H1 (cell line): ENCODE measurements at regions not wholly inside any gene's neighbourhood (a gene's known extent, or its start where the extent isn't known, plus 50 kb on each side); places are given as distances from the start of the nearest gene placed in this dataset.

Experiments used
- CTCF ChIA-PET: fragments of 300-600 bp; sonication (Branson Sonifier 250); formaldehyde crosslinking; loops from one replicate; lab custom pipeline; 2021; ENCODE audit not compliant: partially characterized antibody; lab: Charles Lee
- POLR2A ChIA-PET: fragments of 300-600 bp; sonication (Branson Sonifier 250); formaldehyde crosslinking; loops from one replicate; lab custom pipeline; 2021; ENCODE audit warnings: inconsistent platforms; ENCODE audit not compliant: partially characterized antibody; lab: Charles Lee
- DNase-seq, 2 experiments: peaks; one replicate each; pipeline versions ENCODE4 v3.0.0 to v3.0.0-alpha.2; 2010 to 2022; ENCODE audit warnings: low spot score in 2 of 2, low read depth in 1 of 2, mixed read lengths in 1 of 2
- FAIRE-seq: peaks from 2 replicates; lab custom pipeline; 2011; peaks lifted over from hg19 to GRCh38; lab: Jason Lieb, UNC
- H2AFZ ChIP-seq: 2 replicates; pipeline ENCODE4 v1.8.1; 2012; ENCODE audit warnings: low read length, inconsistent platforms
- H2AK5ac ChIP-seq: 2 replicates; pipeline ENCODE4 v1.6.1; 2013; ENCODE audit warnings: low read depth, low read length
- H2BK120ac ChIP-seq: replicated peaks from 2 replicates; pipeline ENCODE3; 2013; ENCODE audit warnings: low read depth, low read length, inconsistent platforms
- H2BK12ac ChIP-seq: 2 replicates; pipeline ENCODE4 v1.6.1; 2013; ENCODE audit warnings: low read depth, low read length
- H2BK15ac ChIP-seq: 2 replicates; pipeline ENCODE4 v1.6.1; 2013; ENCODE audit warnings: low read length
- H2BK20ac ChIP-seq: 2 replicates; pipeline ENCODE4 v1.6.1; 2013; ENCODE audit warnings: low read length
- H2BK5ac ChIP-seq: 2 replicates; pipeline ENCODE4 v1.6.1; 2013; ENCODE audit warnings: low read depth, low read length
- H3K14ac ChIP-seq: 2 replicates; pipeline ENCODE4 v1.6.1; 2013; ENCODE audit warnings: inconsistent platforms; ENCODE audit not compliant: insufficient read length
- H3K18ac ChIP-seq: 2 replicates; pipeline ENCODE4 v1.6.1; 2013; ENCODE audit warnings: low read length; ENCODE audit errors: extremely low read depth
- H3K23ac ChIP-seq: 2 replicates; pipeline ENCODE4 v1.6.1; 2013; ENCODE audit warnings: inconsistent platforms; ENCODE audit not compliant: insufficient read length
- H3K23me2 ChIP-seq: 2 replicates; pipeline ENCODE4 v1.6.1; 2013; ENCODE audit warnings: low read depth, low read length
- H3K27ac ChIP-seq: 2 replicates; pipeline ENCODE4 v1.6.1; 2011; ENCODE audit warnings: low read depth, low read length, inconsistent platforms
- H3K27me3 ChIP-seq, 4 experiments: replicated peaks in 1 of 4; 1 replicate in 1 of 4; 2 replicates in 3 of 4; pipeline versions ENCODE4 v1.6.1 to v1.8.1; 2011 to 2013; ENCODE audit warnings: low read length in 3 of 4, mild to moderate bottlenecking in 3 of 4, inconsistent platforms in 2 of 4, mixed read lengths in 2 of 4, moderate library complexity in 1 of 4; ENCODE audit not compliant: control insufficient read depth in 3 of 4, insufficient read depth in 3 of 4; ENCODE audit errors: extremely low read depth in 1 of 4
- H3K36me3 ChIP-seq, 4 experiments: 2 replicates each; pipeline versions ENCODE4 v1.6.1 to v1.8.1; 2011 to 2013; ENCODE audit warnings: mild to moderate bottlenecking in 4 of 4, low read length in 3 of 4, moderate library complexity in 2 of 4, control low read depth in 1 of 4, inconsistent platforms in 1 of 4; ENCODE audit not compliant: insufficient read depth in 4 of 4, control insufficient read depth in 2 of 4
- H3K4ac ChIP-seq: replicated peaks from 2 replicates; pipeline ENCODE3; 2013; ENCODE audit warnings: low read length, low read depth, mixed read lengths, inconsistent platforms; ENCODE audit not compliant: insufficient read length
- H3K4me1 ChIP-seq, 4 experiments: replicated peaks in 1 of 4; 1 replicate in 1 of 4; 2 replicates in 3 of 4; pipeline versions ENCODE4 v1.6.1 to v1.8.1; 2011 to 2013; ENCODE audit warnings: low read length in 3 of 4, inconsistent platforms in 2 of 4, mixed read lengths in 1 of 4; ENCODE audit not compliant: insufficient read depth in 4 of 4, control insufficient read depth in 3 of 4
- H3K4me2 ChIP-seq, 2 experiments: 2 replicates each; pipeline versions ENCODE4 v1.6.1 to v1.8.1; 2011 to 2013; ENCODE audit warnings: low read depth in 2 of 2, low read length in 2 of 2, control low read depth in 1 of 2, inconsistent platforms in 1 of 2, mild to moderate bottlenecking in 1 of 2; ENCODE audit not compliant: insufficient read depth in 1 of 2
- H3K4me3 ChIP-seq, 4 experiments: fragments of 200-600, 300-600 bp in 1 of 4; sonication (generic), shearing (Covaris generic), sonication (Bioruptor Twin) in 1 of 4; 2 replicates each; pipeline versions ENCODE4 v1.5.1 to v1.8.1; 2011 to 2016; ENCODE audit warnings: low read length in 4 of 4, low read depth in 3 of 4, control low read depth in 2 of 4, inconsistent platforms in 2 of 4, mild to moderate bottlenecking in 2 of 4, mixed read lengths in 1 of 4, moderate library complexity in 1 of 4; ENCODE audit not compliant: insufficient read depth in 2 of 4; ENCODE audit errors: extremely low read depth in 1 of 4
- H3K56ac ChIP-seq: replicated peaks from 2 replicates; pipeline ENCODE3; 2013; ENCODE audit warnings: low read depth, mild to moderate bottlenecking, mixed read lengths, low read length, inconsistent platforms; ENCODE audit not compliant: insufficient read length
- H3K79me1 ChIP-seq: 2 replicates; pipeline ENCODE4 v1.6.1; 2013; ENCODE audit warnings: low read depth, low read length, control low read depth
- H3K79me2 ChIP-seq, 2 experiments: 2 replicates each; pipeline versions ENCODE4 v1.6.1 to v1.8.1; 2012 to 2013; ENCODE audit warnings: low read length in 2 of 2, mild to moderate bottlenecking in 2 of 2, inconsistent platforms in 1 of 2; ENCODE audit not compliant: insufficient read depth in 2 of 2, control insufficient read depth in 1 of 2
- H3K9ac ChIP-seq, 4 experiments: replicated peaks in 1 of 4; 1 replicate in 1 of 4; 2 replicates in 3 of 4; pipeline versions ENCODE4 v1.6.1 to v1.8.1; 2011 to 2013; ENCODE audit warnings: low read depth in 3 of 4, low read length in 3 of 4, control low read depth in 2 of 4, mild to moderate bottlenecking in 2 of 4, moderate library complexity in 2 of 4, inconsistent platforms in 1 of 4; ENCODE audit errors: extremely low read depth in 1 of 4
- H3K9me3 ChIP-seq, 2 experiments: 2 replicates each; pipeline versions ENCODE4 v1.6.1 to v1.8.1; 2012 to 2013; ENCODE audit warnings: mild to moderate bottlenecking in 2 of 2, moderate library complexity in 2 of 2, control low read depth in 1 of 2, inconsistent platforms in 1 of 2, low read depth in 1 of 2, low read length in 1 of 2, mixed read lengths in 1 of 2; ENCODE audit not compliant: insufficient read depth in 2 of 2
- H4K20me1 ChIP-seq, 2 experiments: replicated peaks in 1 of 2; 2 replicates each; pipeline versions ENCODE3 to v1.8.1; 2011 to 2013; ENCODE audit warnings: inconsistent platforms in 2 of 2, low read length in 2 of 2, mild to moderate bottlenecking in 1 of 2; ENCODE audit not compliant: insufficient read depth in 2 of 2, control insufficient read depth in 1 of 2
- H4K5ac ChIP-seq: 2 replicates; pipeline ENCODE4 v1.6.1; 2013; ENCODE audit warnings: low read length, low read depth, mixed read lengths, inconsistent platforms; ENCODE audit not compliant: insufficient read length
- H4K8ac ChIP-seq: 2 replicates; pipeline ENCODE4 v1.8.0; 2013; ENCODE audit warnings: mild to moderate bottlenecking, moderate library complexity, low read length, inconsistent platforms; ENCODE audit not compliant: insufficient read depth; ENCODE audit errors: extremely low read depth
- H4K91ac ChIP-seq: replicated peaks from 2 replicates; pipeline ENCODE3; 2013; ENCODE audit warnings: low read length, mixed read lengths, inconsistent platforms; ENCODE audit not compliant: insufficient read length
- E2F6 ChIP-seq: IDR thresholded peaks from 2 replicates; pipeline ENCODE4 v1.6.1; 2012; ENCODE audit warnings: inconsistent platforms
- JUND ChIP-seq: IDR thresholded peaks from 2 replicates; pipeline ENCODE4 v1.6.1; 2011; ENCODE audit warnings: mild to moderate bottlenecking, improper control_type of control experiment, low read length
- WGBS, 2 experiments: shearing (Covaris generic) in 1 of 2; methylation state at CpG; one replicate each; pipeline versions ENCODE4 v1.1.6 to v1.1.7; 2013 to 2015; ENCODE audit warnings: low lambda C conversion rate in 2 of 2, mixed read lengths in 2 of 2, inconsistent platforms in 1 of 2, low coverage in 1 of 2, missing lambda C conversion rate in 1 of 2; ENCODE audit not compliant: insufficient replicate concordance in 2 of 2, insufficient coverage in 1 of 2, insufficient read length in 1 of 2; ENCODE audit errors: extremely low coverage in 1 of 2, missing lambda C conversion rate in 1 of 2; 5-methylcytosine and 5-hydroxymethylcytosine counted together

GRCh38 chr6:41475737-41476357 is 70.3 kb upstream of the FOXP4 start:
- Histone ChIP-seq H3K9ac (no peak overlapping the region), H2BK15ac (no peak overlapping the region; the same call in 1 of the 2 replicates), H3K23ac (no peak overlapping the region), H3K79me2 (no peaks in the 10 kb centered on the region), H4K5ac (no peak overlapping the region), H4K8ac (no peak overlapping the region), H3K79me1 (no peaks in the 10 kb centered on the region), H2BK12ac (no peak overlapping the region), H3K4me1 (peaks cover 16 to 24% (median 19%) of the 10 kb centered on the region in 4 experiments), H2BK20ac (no peak overlapping the region), H4K20me1 (no peaks in the 10 kb centered on the region), H3K36me3 (no peaks in the 10 kb centered on the region), H3K27ac (no peak overlapping the region), H4K91ac (no peak overlapping the region), H2BK120ac (no peak overlapping the region), H2AFZ (no peak overlapping the region), H2BK5ac (no peak overlapping the region), H3K27me3 (peaks cover 12 to 38% (median 31%) of the 10 kb centered on the region in 4 experiments), H2AK5ac (no peak overlapping the region), H3K14ac (no peak overlapping the region), H3K9me3 (no peaks in the 10 kb centered on the region), H3K4me2 (no peak overlapping the region), H3K23me2 (peaks cover 2% of the 10 kb centered on the region; the same call in 1 of the 2 replicates), H3K4ac (no peak overlapping the region), H3K4me3 (no peak overlapping the region), H3K18ac (no peak overlapping the region), H3K56ac (no peak overlapping the region)
- no peak for FAIRE-seq
- no peak for TF ChIP-seq JUND
- peak; percentile 46; the same call in 1 of the 2 replicates for TF ChIP-seq E2F6
- ChIA-PET CTCF (interaction anchor here (0.7 to 2.4 kb wide), 9 partner anchors 9 to 127 kb away, joined by 3 to 9 read pairs (median 3); no protein-coding TSS in a partner anchor), POLR2A (interaction anchor here (1.2 kb wide), 1 partner anchor 18 kb away, joined by 4 read pairs; no protein-coding TSS in a partner anchor)
- WGBS, 2 experiments: 90% methylated on average over 6 of the region's 6 CpGs; no CpG with 5 or more reads in 1 of the 2 experiments
- DNase-seq: no peak
